D721Med (cell line): ENCODE measurements at regions not wholly inside any gene's neighbourhood (a gene's known extent, or its start where the extent isn't known, plus 50 kb on each side); places are given as distances from the start of the nearest gene placed in this dataset.
"Not testable (repeated sequence)": the region's sequence is repeated elsewhere in the genome, so short reads cannot be mapped to it uniquely, and the experiment has no call there.

Source experiments
- DNase-seq: peaks from one replicate; pipeline ENCODE4 v3.0.0; 2011; ENCODE audit warnings: low spot score; ENCODE audit not compliant: insufficient read length
- FAIRE-seq: peaks from 2 replicates; lab custom pipeline; 2011; peaks lifted over from hg19 to GRCh38; lab: Jason Lieb, UNC
- TF ChIP-seq, protein P1 (sequence below): IDR thresholded peaks from 2 replicates; pipeline ENCODE4 v1.5.1; 2012; ENCODE audit warnings: mild to moderate bottlenecking, control low read depth; ENCODE audit not compliant: insufficient read depth; ENCODE audit errors: missing control alignments

DNA sequence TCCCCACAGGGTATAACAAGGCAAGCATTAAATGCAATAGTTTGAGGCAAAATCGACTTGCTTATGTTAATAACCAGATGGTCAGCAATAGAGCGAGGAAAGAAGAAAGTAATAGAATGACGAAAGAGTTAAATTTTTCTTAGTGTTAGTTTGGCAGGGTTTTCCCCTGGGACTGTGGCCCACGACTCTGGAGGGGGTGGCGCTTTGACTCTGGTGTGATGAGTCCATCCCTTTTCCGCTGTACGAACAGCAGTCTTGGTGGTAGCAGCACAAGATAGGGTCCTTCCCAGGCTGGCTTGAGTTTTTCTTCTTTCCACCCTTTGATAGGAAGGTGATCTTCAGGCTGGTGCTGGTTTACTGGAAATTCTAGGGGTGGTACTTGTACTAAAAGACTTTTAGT is 69.2 kb upstream of the GMDS start:
- FAIRE-seq = no peak
- no peak for DNase-seq
- TF ChIP-seq, protein P1, sequence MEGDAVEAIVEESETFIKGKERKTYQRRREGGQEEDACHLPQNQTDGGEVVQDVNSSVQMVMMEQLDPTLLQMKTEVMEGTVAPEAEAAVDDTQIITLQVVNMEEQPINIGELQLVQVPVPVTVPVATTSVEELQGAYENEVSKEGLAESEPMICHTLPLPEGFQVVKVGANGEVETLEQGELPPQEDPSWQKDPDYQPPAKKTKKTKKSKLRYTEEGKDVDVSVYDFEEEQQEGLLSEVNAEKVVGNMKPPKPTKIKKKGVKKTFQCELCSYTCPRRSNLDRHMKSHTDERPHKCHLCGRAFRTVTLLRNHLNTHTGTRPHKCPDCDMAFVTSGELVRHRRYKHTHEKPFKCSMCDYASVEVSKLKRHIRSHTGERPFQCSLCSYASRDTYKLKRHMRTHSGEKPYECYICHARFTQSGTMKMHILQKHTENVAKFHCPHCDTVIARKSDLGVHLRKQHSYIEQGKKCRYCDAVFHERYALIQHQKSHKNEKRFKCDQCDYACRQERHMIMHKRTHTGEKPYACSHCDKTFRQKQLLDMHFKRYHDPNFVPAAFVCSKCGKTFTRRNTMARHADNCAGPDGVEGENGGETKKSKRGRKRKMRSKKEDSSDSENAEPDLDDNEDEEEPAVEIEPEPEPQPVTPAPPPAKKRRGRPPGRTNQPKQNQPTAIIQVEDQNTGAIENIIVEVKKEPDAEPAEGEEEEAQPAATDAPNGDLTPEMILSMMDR = no peak

DNA sequence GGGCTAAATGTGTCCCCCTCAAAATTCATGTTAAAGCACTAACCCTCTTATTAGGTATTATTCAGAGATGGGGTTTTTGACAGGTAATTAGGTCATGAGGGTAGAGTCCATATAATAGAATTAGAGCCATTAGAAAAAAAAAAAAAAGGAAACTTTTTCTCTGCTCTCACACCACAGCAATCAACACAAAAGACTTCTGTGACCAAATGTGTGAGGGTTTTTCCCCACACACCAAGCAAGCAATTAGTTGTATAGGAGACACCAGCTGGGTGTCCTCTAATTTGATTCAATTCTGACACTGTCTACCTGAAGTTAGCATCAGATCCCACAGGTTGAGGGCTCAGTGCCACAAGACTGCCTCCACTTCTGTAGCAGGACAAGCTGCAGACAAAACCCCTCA is 64.6 kb upstream of the GMDS start:
- TF ChIP-seq, protein P1 = no peak
- FAIRE-seq (no peak), DNase-seq (no peak)

DNA sequence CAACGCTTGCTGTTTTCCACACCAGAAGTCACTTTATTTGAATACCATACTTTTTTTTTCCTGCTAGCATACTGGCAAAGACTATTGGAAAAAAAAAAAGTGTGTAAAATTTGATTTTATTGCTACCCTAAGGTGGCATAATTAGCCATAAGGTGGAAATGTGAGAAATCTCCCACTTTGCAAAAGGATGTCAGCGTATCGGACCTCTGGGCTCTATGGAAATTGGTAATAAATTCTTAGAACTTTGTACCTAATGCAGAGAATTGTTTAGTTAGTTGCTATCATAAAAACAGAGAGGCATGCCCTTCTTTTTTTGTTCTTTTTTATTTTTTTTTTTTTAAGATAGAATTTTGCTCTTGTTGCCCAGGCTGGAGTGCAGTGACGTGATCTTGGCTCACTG is 63.7 kb upstream of the GMDS start:
- no peak for DNase-seq
- FAIRE-seq = no peak
- TF ChIP-seq, protein P1 = no peak

DNA sequence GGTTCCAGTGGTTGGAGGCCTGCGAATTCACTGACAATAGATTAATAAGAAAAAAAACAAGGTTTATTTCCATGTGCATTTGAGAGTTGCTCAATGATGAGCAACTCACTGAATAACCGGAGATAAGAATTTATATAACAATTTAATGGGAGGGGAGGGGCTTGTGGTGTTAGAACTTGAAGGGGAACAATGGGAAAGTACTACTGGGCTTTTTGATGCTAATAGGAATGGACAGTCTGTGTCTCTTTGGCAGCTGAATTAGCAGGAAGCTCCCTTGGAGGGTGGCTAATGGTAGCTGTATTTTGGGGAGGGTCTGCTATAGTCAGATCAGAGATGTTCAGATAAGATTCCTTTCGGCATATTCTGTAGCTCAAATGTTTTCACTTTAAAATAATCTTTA is 62.4 kb upstream of the GMDS start:
- TF ChIP-seq, protein P1 = no peak
- DNase-seq (no peak), FAIRE-seq (no peak)

DNA sequence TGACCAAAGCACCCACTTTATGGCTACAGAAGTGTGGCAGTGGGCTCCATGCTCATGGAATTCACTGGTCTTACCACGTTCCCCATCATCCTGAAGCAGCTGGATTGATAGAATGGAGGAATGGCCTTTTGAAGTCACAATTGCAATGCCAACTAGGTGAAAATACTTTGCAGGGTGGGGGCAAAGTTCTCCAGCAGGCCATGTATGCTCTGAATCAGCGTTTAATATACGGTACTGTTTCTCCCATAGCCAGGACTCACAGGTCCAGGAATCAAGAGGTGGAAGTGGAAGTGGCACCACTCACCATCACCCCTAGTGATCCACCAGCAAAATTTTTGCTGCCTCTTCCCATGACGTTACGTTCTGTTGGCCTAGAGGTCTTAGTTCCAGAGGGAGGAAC is 60.5 kb upstream of the GMDS start:
- no peak for DNase-seq
- no peak for FAIRE-seq

DNA sequence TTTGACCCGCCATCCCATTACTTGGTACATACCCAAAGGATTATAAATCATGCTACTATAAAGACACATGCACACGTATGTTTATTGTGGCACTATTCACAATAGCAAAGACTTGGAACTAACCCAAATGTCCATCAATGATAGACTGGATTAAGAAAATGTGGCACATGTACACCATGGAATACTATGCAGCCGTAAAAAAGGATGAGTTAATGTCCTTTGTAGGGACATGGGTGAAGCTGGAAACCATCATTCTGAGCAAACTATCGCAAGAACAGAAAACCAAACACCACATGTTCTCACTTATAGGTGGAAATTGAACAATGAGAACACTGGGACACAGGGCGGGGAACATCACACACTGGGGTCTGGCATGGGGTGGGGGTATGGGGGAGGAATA is 57.1 kb upstream of the GMDS start:
- DNase-seq, FAIRE-seq: not testable (repeated sequence)

More for the DNA sequence above, 60.5 kb upstream of the GMDS start:
- TF ChIP-seq, protein P1 = no peak

DNA sequence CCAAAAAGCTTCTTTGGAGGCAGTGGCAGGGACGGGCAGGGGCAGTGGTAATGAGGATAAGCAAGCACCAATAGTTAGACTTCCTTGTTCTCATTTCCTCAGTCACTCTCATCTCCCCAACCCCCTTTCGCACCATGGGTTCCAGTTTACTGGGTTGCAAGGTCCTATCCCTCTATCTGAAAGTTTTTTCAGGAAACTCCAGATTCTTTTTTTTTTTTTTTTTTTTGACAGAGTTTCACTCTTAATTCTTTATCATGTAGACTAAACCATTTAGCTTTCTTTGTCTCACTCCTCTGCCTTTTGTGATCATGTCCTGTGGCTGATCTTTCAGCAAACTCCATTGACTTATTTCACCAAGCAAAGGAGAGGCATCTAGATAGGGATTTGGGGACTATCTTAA is 51.4 kb upstream of the GMDS start:
- TF ChIP-seq, protein P1 = no peak
- no peak for DNase-seq

More for the DNA sequence above, 51.4 kb upstream of the GMDS start:
- no peak for FAIRE-seq
